Calu3 (cell line): ENCODE measurements at regions not wholly inside any gene's neighbourhood (a gene's known extent, or its start where the extent isn't known, plus 50 kb on each side); places are given as distances from the start of the nearest gene placed in this dataset.

Experiments
- BruUV-seq: library from RNA; stranded (reverse); fragments of 400-500 nt; replicated peaks from 2 replicates; lab custom pipeline; 2021; lab: Mats Ljungman, UMichigan
- CTCF ChIA-PET: fragments of 300-600 bp; sonication (Branson Sonifier 250); formaldehyde crosslinking; loops from one replicate; lab custom pipeline; 2022; ENCODE audit warnings: antibody characterized with exemption; lab: Charles Lee
- DNase-seq: peaks from one replicate; pipeline ENCODE4 v3.0.0; 2022
- H3K27ac Mint-ChIP-seq: one replicate; pipeline ENCODE4 v1.8.0; 2022; ENCODE audit warnings: mixed read lengths; ENCODE audit not compliant: unreplicated experiment
- H3K27me3 Mint-ChIP-seq: one replicate; pipeline ENCODE4 v1.8.0; 2022; ENCODE audit warnings: mixed read lengths; ENCODE audit not compliant: unreplicated experiment
- H3K36me3 Mint-ChIP-seq: one replicate; pipeline ENCODE4 v1.8.0; 2022; ENCODE audit warnings: mild to moderate bottlenecking, moderate library complexity, mixed read lengths; ENCODE audit not compliant: insufficient read depth, unreplicated experiment
- H3K4me1 Mint-ChIP-seq: one replicate; pipeline ENCODE4 v1.8.0; 2022; ENCODE audit warnings: mild to moderate bottlenecking, low read depth, mixed read lengths; ENCODE audit not compliant: unreplicated experiment
- H3K4me3 Mint-ChIP-seq: one replicate; pipeline ENCODE4 v1.8.0; 2022; ENCODE audit warnings: mild to moderate bottlenecking, low read depth, moderate library complexity, mixed read lengths; ENCODE audit not compliant: unreplicated experiment
- H3K9me3 Mint-ChIP-seq: one replicate; pipeline ENCODE4 v1.8.0; 2022; ENCODE audit warnings: low read depth, mixed read lengths; ENCODE audit not compliant: unreplicated experiment
- CTCF ChIP-seq: fragments of 200-600 bp; IDR thresholded peaks from one replicate; pipeline ENCODE4 v1.8.0; 2022; ENCODE audit warnings: antibody characterized with exemption; ENCODE audit not compliant: unreplicated experiment
- intact Hi-C: fragments of 100-400 bp; cut with micrococcal nuclease; formaldehyde crosslinking; loops from one replicate; pipeline ENCODE4 v1.10.0; 2022; ENCODE audit not compliant: unreplicated experiment

DNA sequence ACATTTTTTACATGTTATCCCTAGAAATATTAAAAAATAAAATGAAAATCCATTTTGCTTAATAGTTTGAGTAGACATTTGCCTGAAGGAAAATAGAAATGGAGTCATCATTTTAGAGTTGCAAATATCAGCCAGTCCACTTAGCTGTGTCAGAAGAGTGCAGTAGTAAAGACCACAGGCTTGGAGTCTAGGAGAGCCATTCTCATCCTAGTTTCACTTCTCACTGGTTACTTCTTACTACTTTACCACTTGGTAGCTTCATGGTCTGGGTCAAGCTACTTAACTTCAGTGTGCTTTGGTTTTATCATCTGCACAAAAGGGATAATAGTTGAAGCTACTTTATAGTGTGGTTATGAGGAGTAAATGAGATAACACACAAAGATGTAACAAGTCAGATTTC is 286.5 kb upstream of the NBEA start:
- TF ChIP-seq CTCF: no peak
- Mint-ChIP-seq H3K27me3 (no peaks in the 10 kb centered on the region), H3K27ac (no peak overlapping the region), H3K4me1 (no peaks in the 10 kb centered on the region), H3K9me3 (no peaks in the 10 kb centered on the region), H3K4me3 (no peak overlapping the region), H3K36me3 (no peaks in the 10 kb centered on the region)
- intact Hi-C loops: no loop called here
- CTCF ChIA-PET: no interaction called here
- BruUV-seq: no TSS peak
- DNase-seq: no peak

DNA sequence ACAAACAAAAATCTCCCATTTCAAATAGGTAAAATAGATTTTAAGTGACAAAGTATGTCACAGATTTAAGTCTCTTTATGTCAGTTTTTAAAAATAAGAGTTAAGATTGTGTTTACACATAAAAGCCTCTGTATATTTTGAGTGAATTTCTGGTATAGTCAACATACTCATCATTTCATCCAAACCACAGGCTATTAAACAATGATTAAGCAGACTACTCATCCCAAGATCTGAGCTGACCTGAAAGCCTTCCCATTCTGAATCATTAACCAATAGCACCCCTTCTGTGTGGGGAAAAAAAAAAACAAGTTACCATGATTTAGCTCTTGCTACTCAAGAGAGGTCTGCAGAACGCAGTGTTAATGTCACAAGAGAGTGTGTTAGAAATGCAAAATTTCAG is 284.4 kb upstream of the NBEA start:
- no peak overlapping the region for H3K27ac Mint-ChIP-seq
- DNase-seq: no peak
- CTCF ChIA-PET: no interaction called here
- no peaks in the 10 kb centered on the region for H3K36me3 Mint-ChIP-seq
- H3K9me3 Mint-ChIP-seq: no peaks in the 10 kb centered on the region
- no TSS peak for BruUV-seq
- no peaks in the 10 kb centered on the region for H3K4me1 Mint-ChIP-seq
- intact Hi-C loops: no loop called here
- no peak overlapping the region for H3K4me3 Mint-ChIP-seq
- no peak for TF ChIP-seq CTCF
- H3K27me3 Mint-ChIP-seq: no peaks in the 10 kb centered on the region

DNA sequence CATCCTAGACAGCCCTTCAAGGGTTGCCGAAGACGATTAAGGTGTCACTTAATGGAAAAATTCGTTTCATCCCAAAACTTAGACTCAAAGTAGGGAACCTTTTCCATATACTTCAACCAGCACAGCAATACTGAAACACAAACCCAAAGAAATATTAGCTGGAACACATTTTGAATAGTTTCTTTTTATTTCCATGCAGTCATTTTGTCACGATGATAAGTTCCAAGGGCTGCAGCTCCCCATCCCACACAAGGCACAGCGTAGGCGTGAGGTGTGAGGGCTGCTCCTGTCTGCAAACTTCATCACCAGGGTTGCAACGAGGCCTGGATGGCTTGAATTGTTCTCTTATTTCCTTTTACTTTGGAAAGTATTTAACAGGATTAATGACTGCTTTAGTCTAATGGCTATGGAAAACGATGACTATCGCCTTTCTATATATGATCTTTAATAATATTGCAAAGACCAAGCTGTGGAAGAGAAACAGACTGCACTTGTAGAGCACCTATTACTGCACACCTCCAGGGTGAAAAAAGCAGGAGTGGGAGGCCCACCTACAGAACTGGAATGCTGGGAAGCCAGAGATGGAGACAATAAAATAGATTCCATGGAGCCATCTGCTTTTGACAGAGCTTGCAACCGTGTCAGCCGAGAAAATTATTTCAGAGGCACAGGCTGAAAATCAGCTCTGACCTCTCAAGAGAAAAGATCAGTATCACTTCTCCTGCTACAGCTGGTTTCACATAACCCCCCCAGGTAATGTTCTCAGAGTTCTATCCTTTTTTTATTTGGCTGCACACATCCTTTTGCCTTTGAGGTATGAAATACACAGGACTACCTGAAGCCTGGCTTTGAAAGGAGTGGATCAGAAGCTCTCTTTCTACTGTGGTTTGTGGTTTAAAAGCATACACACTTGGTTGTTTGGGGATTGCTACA is 274.5 kb upstream of the NBEA start:
- no peak overlapping the region for H3K27ac Mint-ChIP-seq
- CTCF ChIA-PET: no interaction called here

GRCh38 chr13:34671137-34671536 is 270.9 kb upstream of the NBEA start:
- CTCF ChIA-PET: no interaction called here
- Mint-ChIP-seq H3K4me1 (no peaks in the 10 kb centered on the region), H3K36me3 (no peaks in the 10 kb centered on the region), H3K27ac (no peak overlapping the region), H3K4me3 (no peak overlapping the region), H3K27me3 (no peaks in the 10 kb centered on the region), H3K9me3 (no peaks in the 10 kb centered on the region)
- TF ChIP-seq CTCF: no peak
- intact Hi-C loops: no loop called here
- DNase-seq: no peak
- BruUV-seq: no TSS peak

More for the DNA sequence above, 274.5 kb upstream of the NBEA start:
- Mint-ChIP-seq H3K36me3 (no peaks in the 10 kb centered on the region), H3K9me3 (no peaks in the 10 kb centered on the region), H3K4me3 (no peak overlapping the region), H3K4me1 (no peaks in the 10 kb centered on the region), H3K27me3 (no peaks in the 10 kb centered on the region)
- no peak for DNase-seq
- no peak for TF ChIP-seq CTCF
- intact Hi-C loops: no loop called here
- BruUV-seq: no TSS peak
